ENCODE measurements at regions not wholly inside any gene's neighbourhood (a gene's known extent, or its start where the extent isn't known, plus 50 kb on each side); places are given as distances from the start of the nearest gene placed in this dataset.

DNA sequence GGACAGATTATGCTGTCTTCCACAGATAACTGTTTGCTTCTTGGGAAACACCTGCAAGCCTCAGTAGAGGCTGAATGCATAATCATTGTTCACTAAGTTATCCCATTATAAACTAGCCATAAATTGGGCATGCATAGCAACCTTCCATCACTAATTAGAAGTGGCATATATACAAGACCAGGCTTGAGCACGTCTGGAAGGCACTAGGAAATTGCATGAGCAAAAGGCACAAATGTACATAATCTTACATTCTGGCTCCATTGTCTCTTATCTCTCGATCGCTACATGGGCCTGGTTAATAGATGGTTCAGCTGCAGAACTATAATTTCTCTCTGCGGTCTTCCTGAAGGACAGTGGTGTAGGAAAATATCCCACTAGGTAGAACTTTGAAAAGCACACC, 679.2 kb downstream of the RPL10L start:
- TF ChIP-seq, protein P1, sequence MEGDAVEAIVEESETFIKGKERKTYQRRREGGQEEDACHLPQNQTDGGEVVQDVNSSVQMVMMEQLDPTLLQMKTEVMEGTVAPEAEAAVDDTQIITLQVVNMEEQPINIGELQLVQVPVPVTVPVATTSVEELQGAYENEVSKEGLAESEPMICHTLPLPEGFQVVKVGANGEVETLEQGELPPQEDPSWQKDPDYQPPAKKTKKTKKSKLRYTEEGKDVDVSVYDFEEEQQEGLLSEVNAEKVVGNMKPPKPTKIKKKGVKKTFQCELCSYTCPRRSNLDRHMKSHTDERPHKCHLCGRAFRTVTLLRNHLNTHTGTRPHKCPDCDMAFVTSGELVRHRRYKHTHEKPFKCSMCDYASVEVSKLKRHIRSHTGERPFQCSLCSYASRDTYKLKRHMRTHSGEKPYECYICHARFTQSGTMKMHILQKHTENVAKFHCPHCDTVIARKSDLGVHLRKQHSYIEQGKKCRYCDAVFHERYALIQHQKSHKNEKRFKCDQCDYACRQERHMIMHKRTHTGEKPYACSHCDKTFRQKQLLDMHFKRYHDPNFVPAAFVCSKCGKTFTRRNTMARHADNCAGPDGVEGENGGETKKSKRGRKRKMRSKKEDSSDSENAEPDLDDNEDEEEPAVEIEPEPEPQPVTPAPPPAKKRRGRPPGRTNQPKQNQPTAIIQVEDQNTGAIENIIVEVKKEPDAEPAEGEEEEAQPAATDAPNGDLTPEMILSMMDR (IDR thresholded peaks at IDR 0.05; ENCODE audit: insufficient read depth, low read depth, low read length), result no peak
- TF ChIP-seq EZH2 (IDR thresholded peaks at IDR 0.05; ENCODE audit: insufficient read depth, low read length), result no peak
